ENCODE measurements at regions not wholly inside any gene's neighbourhood (a gene's known extent, or its start where the extent isn't known, plus 50 kb on each side); places are given as distances from the start of the nearest gene placed in this dataset.
"Not testable (repeated sequence)": the region's sequence is repeated elsewhere in the genome, so short reads cannot be mapped to it uniquely, and the experiment has no call there.

DNA sequence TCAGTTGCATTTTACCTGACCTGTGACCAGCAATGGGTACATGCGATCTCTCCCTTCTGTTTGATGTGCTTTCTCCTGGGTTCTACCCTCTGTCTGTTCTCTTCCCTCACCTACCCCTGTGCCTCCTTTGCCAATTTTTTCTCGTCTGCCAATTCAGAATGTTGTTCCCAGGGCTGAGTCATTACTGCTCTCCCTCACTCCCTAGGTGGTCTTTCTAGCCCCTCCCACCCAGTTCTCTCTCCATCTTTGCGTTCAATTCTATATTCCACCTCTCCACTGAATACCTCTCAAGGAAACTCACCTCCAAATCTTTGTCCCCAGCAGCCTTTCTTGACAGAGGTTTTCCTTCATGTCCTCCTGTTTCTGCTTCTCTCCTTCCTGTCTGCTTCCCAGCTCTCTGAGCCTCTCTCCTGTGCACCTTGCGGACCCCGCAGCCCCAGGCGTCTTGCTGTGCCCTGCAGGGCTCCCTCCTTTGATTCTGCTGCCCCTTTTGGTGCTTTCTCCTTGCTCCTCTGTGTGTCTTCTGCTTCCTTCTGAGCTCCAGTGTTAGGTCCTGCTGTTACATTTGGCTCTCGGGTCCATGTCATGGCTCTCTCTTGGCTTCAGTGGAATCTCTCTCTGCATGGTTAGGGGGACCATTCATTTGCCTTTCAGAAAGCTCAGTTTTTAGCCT lies 398.2 kb upstream of the TPM1 start:
- no peak for DNase-seq (ENCODE audit: low read depth)

GRCh38 chr15:62644889-62645742 lies 397.4 kb upstream of the TPM1 start:
- DNase-seq (ENCODE audit: low read depth), result no peak

- DNase-seq (ENCODE audit: low read depth), result no peak
These were observed 395.2 kb upstream of the TPM1 start for GRCh38 chr15:62647202-62647842.

DNA sequence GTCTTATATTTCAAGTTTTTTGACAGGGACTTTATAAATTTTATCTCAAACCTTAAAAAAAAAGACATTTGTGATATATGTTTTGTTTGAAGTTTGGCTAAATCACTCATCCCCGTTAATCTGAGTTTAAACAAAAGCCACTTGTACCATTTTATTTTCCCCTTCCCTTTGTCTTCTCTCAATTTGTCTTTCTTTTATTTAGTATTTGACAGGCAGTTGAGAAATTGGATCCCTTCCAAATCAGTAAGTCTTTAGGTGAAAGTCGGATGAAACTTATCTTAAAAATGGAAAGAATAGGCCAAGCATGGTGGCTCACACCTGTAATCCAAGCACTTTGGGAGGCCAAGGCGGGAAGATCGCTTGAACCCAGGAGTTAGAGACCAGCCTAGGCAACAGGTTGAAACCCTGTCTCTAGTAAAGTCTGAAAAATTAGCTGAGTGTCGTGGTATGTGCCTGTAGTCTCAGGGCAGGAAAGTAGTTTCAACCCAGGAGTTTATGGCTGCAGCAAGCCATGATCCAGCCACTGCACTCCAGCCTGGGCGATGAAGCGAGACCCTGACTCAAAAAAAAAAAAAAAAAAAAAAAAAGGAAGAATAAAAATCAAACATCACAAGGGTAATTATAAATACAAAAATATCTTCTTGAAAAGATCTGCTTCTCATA lies 394.6 kb upstream of the TPM1 start:
- DNase-seq (ENCODE audit: low read depth), result no peak

DNA sequence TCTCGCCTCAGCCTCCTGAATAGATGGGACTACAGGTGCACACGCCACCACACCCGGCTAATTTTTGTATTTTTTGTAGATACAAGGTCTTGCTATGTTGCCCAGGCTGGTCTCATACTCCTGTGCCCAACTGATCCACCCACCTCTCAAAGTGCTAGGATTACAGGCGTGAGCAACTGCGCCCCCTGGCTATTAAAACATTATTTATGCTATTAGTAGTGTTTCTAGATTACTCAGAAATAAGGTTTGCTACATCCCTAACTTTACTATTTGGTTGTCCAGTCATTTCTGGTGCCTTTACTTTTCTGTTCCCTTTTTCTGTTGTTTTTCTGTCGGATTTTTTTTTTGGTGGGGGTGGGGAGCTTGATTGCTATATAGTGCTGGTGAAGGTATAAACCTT lies 393.6 kb upstream of the TPM1 start:
- DNase-seq (ENCODE audit: low read depth), result no peak

DNA sequence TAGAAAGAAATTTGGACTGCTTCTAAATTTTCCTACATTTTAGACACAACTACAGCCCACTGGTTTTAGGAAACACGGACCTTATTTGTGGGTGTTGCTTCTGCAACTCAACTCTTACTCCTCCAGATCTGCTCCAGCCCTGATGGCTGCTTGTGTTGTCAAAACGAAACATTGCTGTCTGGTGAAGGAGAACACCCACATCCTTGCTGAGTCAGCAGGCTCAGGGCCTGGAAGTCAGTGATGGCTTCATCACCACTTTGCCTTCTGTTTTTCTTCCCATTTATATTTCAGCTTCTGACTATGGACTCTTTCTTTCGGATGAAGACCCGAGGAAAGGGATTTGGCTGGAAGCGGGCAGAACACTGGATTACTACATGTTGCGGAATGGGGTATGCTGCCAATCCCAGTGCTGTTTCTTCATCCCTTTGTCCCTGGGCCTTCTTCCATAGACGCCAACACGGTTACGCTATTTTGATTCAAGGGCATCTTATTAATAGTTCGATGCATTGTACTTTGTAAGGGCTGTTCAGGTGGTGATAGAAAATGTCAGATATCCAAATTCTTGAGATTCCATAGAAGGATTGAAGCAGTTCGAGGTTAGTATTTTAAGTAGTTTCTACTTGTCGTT lies 392.6 kb upstream of the TPM1 start:
- DNase-seq (ENCODE audit: low read depth), result no peak

DNA sequence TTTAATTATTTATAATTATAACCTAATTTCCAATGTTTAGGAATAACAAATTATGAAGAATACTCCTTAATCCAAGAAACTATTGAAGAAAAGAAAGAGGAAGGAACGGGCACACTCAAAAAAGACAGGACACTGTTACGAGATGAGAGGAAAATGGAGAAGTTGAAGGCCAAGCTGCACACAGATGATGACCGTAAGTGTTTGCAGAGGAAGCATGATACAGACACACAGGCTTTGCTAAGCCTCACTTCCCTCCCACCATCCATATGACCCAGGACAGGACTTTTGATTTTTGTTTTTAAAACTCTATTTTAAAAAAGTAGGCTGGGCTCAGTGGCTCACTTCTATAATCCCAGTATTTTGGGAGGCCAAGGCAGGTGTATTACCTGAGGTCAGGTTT lies 389.4 kb upstream of the TPM1 start:
- DNase-seq (ENCODE audit: low read depth), result no peak

GRCh38 chr15:62656071-62656470 lies 386.5 kb upstream of the TPM1 start:
- DNase-seq (ENCODE audit: low read depth), result no peak

DNA sequence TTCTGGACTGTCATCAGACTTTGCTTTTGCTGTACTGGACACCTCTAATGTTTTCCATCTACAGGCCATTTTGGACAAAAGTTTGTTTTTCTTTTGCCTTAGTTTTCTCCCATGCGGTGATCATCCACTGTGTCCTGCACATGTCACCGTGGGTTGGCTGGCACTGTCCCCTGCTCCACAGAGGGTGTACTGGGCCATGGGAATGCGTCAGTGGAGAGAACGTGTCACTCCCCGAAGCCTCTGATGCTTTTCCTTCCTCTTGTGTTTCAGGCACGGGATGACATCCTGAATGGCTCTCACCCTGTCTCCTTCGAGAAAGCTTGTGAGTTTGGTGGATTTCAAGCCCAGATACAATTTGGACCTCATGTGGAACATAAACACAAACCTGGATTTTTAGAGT lies 385.0 kb upstream of the TPM1 start:
- not testable (repeated sequence) for DNase-seq (ENCODE audit: low read depth)

- DNase-seq (ENCODE audit: low read depth), result no peak
These were observed 384.0 kb upstream of the TPM1 start for GRCh38 chr15:62658498-62658897.

GRCh38 chr15:62663547-62663946 lies 379.0 kb upstream of the TPM1 start:
- no peak for DNase-seq (ENCODE audit: low read depth)

DNA sequence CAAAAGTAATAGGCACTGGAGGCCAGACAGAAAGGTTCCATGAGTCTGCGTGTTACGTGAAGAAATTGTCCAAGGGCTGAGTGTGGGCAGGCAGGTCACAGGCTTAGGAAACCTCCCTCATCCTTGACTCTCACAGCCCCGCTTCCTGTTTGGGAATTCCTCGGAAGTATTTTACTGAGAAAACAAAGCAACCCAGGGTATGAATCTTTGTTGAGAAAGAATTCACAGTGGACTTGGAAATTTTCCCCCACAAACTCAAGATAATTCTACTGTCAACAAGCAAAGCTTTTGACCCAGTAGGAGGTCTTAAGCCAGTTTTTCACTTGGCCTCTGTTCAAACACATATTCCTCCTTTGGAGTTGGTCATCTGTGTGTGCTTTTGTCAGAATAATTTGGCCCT lies 377.1 kb upstream of the TPM1 start:
- no peak for DNase-seq (ENCODE audit: low read depth)

- no peak for DNase-seq (ENCODE audit: low read depth)
These were observed 376.5 kb upstream of the TPM1 start for GRCh38 chr15:62666046-62666445.

- no peak for DNase-seq (ENCODE audit: low read depth)
These were observed 370.3 kb upstream of the TPM1 start for GRCh38 chr15:62672268-62672667.

GRCh38 chr15:62676891-62677290 lies 365.7 kb upstream of the TPM1 start:
- DNase-seq (ENCODE audit: low read depth), result no peak

- no peak for DNase-seq (ENCODE audit: low read depth)
These were observed 360.3 kb upstream of the TPM1 start for GRCh38 chr15:62681939-62682896.

DNA sequence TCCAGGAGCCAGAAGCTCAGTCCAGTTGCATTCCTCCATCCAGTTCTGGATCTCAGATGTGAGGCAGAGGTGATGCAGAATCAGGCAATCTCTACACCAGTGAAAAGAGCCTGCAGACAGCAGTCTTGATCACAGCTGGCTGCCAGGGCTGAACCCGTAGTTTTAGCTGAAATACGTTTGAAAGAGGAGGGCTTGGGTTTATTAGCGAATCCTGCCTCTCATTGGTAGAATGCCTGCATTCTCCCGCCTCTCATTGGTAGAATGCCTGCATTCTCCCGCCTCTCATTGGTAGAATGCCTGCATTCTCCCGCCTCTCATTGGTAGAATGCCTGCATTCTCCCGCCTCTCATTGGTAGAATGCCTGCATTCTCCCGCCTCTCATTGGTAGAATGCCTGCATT lies 359.4 kb upstream of the TPM1 start:
- not testable (repeated sequence) for DNase-seq (ENCODE audit: low read depth)

DNA sequence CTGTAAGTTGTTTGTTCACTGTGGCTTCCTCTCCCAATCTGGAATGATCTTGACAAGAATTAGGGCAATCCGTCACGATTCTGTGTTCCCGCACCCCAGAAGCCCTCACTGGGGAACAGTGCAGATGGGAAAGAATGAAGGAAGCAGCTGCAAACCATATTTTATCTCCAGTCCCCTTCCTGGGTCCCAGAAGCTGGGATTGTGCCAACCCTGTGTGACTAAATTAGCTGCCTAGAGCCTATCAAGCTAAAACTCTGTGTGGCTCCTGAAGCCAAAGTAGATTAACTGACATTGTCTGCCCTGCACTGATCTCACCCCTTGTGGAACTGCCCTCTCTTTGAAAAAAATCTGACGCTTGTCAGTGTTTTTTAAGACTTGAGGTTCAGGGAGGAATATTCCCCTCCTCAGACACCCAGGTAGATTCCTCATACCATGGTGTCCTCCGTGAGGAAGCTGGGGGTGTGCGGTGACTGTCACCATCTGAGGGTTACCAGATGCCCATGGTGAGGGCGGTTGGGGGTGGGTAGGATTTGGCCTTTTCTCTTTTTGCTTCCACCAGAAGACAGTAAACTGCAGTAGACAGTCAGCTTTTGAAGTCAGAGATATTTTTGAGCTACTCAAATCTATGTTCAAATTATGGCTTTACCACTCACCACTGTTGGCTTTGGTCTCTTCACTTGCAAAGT lies 358.3 kb upstream of the TPM1 start:
- no peak for DNase-seq (ENCODE audit: low read depth)

DNA sequence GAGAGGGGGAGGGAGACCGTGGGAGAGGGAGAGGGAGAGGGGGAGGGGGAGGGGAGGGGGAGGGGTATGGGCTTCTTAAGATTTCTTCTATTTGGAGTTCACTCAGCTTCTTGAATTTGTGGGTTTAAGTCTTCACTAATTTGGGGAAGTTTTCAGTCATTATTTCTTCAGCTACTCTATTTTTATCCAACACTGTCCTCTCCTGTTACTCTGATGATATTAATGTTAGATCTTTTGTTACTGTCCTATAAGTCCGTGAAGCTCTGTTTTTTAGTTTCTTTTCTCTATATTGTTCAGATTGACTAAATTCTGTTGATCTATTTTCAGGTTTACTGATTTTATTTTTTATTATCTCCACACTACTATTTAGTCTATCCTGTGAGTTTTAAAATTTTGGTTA lies 351.5 kb upstream of the TPM1 start:
- DNase-seq (ENCODE audit: low read depth), result no peak

DNA sequence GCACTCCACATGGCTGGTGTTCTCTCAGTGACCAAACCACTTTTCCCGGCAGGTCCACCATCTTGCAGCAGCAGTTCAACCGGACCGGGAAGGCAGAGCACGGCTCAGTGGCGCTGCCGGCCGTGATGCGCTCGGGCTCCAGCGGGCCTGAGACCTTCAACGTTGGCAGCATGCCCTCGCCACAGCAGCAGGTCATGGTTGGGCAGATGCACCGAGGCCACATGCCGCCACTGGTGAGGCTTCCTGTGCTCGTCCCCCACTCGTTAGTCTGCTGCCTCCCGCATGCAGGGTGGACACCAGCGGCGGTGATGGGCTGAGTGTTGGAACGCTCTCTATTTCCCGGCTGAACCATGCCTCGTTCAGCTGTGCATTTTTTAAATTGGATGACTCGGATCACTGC lies 344.9 kb upstream of the TPM1 start:
- DNase-seq (ENCODE audit: low read depth), result no peak
